Activated CD4-positive, CD25-positive, alpha-beta regulatory T cell treated with anti-CD3 and anti-CD28 coated beads, Interleukin-2, amount 50 U/mL, for 24 hours (primary cell): ENCODE measurements at regions not wholly inside any gene's neighbourhood (a gene's known extent, or its start where the extent isn't known, plus 50 kb on each side); places are given as distances from the start of the nearest gene placed in this dataset.
"Not testable (repeated sequence)": the region's sequence is repeated elsewhere in the genome, so short reads cannot be mapped to it uniquely, and the experiment has no call there.

Source experiments
- ATAC-seq, 2 donors: fragments of 150-1000 bp; cut with Tn5 transposase; one replicate each; pipeline ENCODE4 v1.10.0; 2021; ENCODE audit warnings: mild to moderate bottlenecking in 1 of 2, moderate library complexity in 1 of 2

DNA sequence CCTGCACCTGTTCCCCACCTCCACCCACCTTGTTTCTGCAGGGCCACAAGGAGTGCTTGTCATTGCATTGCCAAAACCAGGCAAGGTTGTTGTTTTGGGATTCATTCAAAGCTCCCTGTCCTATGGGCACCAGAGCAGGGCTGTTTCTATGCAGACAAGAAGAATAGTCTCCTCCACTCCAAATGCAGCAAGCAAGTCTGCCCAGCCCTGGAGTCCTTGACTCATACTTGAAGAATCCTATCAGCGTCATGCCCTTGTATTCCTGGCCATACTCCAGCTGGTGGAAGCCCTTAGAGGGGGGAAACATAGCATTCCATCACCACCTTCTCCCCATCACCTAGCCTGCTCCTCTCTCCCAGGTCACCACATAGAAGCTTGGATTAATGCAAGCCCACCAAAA is 145.3 kb upstream of the ECI2 start:
- ATAC-seq = no peak

DNA sequence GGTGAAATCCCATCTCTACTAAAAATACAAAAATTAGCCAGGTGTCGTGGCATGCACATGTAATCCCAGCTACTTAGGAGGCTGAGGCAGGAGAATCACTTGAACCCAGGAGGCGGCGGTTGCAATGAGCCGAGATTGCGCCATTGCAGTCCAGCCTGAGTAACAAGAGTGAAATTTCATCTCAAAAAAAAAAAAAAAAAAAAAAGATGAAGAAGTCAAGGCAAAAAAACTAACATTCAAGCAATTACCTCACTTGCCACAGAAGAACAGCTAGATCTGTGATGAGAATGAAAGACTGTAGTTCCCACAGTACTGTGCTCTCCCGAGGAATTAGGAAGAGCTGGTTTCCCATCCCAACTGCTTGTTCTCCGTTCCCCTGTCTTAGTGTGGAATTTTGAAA is 144.7 kb upstream of the ECI2 start:
- ATAC-seq = no peak

DNA sequence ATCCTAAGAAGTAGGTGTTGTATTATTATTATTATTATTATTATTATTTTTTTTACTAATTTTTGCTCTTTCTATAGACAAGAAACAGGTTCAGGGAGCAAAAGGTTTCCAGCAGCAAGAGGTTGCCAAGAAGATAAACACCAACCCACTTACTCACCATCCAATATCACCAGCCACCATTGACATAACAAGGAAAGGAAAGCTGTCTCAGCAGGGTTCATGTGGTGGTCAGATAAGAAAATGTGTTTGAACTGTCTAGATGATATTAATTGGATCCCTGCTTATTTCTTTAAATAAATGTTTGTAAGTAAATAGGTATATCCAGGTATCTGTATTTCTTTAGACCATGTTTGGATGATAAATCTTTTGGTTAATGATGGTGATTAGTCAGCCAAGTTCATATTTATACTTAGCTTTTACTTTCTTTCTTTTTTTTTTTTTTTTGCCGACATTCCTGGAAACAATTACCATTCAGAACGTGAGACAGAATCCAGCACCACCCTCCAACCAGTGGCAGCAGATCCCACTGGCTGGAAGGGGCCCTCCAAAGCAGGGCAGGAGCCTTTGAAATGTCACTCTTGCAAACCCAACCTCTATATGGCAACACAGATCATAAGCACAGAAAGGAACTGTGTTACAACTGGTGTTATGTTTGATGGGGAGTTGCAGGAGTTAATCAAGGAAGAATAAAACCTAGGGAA is 139.2 kb upstream of the ECI2 start:
- no peak for ATAC-seq

DNA sequence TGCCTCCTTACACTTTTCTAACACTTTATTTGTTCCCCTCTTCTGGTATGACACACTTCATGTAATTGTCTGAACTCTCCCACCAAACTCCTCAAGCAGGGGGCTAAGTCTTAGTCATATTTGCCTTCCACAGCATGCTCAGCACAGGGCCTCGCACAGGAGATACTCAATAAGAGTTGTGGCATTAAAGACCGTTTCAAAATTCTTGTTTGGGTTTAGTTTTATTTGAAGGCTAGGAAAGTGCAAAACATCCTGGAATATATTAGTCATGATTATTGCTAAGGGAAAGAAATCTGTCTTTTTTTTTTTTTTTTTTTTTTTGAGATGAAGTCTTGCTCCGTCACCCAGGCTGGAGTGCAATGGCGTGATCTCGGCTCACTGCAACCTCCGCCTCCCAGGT is 137.6 kb upstream of the ECI2 start:
- ATAC-seq = no peak

DNA sequence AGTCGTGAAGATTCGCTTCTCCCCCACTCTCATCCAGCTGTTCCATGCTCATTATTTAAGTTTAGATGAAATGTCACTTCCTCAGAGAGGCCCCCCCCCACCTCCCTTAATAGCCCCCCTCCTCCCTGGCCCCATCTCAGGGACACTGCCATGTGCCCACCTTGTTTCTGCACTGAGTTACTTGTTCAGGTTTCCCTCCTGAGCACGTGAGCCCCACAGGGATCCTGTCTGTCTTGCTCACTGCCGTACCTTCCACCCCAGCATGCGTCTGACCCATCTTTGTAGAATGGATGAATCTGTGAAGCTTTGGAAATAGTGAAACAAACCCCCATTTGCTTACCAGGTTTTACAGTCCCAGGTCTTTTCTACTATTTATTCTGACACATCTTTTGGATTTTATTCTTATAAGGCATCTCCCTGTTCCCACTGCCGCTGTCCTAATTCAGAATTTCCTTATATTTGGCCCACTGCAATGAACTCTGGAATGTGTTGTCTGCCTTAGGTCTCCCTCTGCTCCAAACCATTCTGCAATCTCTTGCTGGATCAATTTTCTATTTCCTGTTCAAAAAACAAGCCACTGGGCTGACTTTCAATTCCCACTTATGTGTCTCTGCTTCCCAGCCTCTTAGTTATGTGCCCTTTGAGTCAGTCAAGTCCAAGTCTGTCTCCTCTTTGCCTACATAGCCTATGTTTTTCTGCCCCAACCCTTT is 136.5 kb upstream of the ECI2 start:
- ATAC-seq = no peak

DNA sequence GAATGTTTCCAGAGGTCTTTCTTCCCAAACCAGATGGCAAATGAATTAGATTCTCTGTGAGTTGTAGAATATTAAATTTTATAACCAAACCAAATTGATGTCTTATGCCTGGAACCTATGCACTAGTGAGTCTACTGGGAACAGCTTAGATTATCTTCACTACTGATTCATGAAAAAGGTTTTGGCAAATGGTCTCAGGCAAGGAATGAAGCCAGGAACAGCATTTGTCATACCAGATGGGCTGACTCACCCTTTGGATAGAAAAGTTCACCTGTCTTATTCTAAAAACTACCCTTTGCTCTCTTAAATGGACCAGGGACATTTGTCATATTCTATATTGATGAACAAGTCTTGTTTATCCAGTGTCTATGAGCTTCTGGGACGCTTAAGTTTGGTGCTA is 135.4 kb upstream of the ECI2 start:
- no peak for ATAC-seq

DNA sequence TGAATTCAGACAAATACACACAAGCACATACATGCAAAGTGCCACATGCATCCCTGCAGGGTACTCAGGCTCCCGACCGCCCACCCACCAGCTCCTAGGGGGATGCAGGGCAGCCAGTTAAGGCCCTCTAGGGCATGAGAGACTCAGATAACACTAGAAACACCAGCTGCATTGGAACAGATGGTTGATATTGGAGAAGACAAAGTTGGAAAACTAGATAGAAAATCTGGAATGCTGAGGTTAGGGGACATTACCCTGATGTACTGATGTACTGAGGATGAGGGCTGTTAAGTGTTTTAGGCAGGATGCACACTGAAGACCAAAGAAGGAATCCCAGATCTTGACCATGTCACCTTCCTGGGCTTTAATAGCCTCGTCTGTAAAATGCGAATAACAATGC is 134.6 kb upstream of the ECI2 start:
- no peak for ATAC-seq

DNA sequence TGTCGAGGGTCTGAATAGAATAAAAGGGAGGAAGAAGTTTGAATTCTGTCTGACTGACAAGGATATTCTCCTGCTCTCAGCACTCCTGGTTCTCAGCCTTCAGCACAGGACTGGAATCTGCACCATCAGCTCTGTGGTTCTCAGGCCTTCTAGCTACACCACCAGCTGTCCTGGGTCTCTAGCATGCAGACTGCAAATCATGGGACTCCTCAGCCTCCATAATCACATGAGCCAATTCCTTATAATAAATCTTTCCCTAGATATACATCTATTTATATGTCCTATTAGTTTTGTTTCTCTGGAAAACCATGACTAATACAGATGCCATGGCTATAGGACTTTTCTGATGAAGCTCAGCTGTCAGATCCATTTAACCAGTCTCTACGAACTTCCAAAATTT is 132.8 kb upstream of the ECI2 start:
- ATAC-seq = no peak

DNA sequence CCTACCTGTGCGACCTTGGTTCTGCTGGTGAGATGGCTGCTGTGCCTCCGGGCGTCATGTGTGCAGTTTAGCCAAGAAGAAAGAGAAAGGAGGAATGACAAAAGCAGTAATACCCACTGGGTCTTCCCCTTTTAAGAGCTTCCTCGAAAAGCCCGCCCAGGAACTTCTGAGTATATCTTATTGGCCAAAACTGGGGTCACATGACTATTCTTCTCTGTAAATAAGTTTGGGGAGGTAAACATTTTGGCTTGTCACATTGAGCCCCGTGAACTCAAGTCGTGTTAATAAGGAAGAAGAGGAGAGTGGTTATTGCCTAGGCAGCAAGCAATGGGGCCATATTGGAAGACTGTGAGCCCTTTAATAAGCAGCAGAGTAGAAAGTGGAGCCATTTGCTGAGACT is 130.4 kb upstream of the ECI2 start:
- ATAC-seq = no peak

DNA sequence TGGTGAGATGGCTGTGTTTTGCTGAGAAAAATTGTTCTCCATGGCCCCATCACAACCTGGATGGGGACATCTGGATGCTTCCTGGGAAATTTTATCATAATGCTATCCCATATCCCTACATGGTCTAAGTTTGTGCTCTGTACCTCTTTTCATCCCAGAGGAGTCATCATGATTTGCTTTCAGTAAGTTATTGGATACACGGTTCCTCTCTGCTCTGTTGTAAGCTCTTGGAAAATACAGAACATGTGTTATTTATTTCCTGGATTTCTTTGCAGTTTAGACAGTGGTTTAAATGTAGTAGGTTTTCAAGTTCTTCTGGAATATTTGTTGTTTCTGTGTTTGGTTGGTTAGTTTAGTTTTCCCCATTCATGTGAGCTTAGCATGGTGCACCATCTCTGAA is 129.2 kb upstream of the ECI2 start:
- no peak for ATAC-seq

DNA sequence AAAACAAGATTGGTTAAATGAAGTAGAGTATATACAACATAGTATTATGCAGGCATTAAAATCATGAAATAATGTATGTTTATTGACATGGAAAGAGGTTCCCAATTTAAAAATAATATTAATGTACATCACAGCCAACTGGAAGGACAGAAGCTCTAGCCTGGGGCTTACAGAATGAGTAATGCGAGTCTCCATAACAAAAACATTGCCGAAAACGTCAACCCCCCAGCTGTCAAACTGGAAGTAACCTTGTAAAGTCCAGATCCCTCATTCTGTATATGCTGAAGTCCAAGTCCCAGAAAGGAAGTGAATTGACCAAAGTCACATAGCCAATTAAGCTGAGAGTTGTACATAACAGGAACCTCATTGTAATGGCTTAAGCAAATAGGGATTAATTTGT is 128.7 kb upstream of the ECI2 start:
- ATAC-seq = no peak

DNA sequence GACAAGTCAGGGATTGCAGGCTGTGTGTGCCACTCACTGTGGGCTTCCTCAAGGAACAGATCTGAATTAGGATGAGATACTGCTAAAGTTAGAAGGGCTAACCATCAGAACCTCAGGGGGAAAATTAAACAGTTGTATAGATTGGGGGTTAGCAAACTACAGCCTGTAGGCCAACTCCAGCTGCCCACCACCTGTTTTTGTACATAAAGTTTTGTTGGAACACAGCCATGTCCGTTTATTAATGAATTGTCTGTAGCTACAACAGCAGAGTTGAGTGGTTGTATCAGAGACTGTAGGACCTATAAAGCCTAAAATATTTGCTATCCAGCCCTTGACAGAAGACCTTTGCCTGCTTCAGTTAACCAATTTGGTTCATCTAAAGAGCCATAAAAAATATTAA is 127.2 kb upstream of the ECI2 start:
- no peak for ATAC-seq

DNA sequence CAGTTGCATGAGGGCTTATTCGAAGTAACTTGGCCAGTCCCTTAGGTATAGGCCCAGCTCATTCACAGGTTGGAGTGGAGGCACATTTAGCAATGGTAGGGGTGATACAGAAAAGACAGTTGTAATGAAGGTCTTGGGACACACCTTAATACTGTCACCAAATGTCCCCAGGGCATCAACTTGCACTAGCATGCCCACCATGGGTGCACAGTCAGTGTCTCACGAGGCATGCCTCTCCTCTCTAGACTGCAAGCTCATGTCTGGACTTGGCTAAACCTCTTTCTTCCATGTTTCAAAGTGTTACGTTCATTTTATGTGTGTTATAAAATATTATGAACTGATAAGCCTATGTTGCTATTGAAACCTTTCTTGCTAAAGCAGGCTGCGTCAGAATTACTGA is 124.0 kb upstream of the ECI2 start:
- ATAC-seq = no peak

DNA sequence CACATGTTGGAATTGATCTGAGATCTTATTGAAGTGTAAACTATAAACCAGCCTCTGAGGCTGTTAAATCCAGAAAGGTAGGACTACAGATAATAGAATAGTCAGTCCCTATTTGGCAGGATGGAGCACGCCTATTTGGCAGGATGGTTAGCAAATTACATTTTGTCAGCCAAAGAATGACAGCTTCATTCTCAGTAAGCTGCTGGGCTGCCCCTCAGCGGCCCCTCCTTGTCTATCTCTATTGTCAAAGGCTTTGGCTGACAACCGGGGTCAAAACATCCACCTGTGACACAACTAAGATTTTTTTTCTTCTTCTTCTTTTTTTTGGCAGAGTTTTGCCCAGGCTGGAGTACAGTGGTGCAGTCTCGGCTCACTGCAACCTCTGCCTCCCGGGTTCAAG is 123.4 kb upstream of the ECI2 start:
- ATAC-seq = no peak

DNA sequence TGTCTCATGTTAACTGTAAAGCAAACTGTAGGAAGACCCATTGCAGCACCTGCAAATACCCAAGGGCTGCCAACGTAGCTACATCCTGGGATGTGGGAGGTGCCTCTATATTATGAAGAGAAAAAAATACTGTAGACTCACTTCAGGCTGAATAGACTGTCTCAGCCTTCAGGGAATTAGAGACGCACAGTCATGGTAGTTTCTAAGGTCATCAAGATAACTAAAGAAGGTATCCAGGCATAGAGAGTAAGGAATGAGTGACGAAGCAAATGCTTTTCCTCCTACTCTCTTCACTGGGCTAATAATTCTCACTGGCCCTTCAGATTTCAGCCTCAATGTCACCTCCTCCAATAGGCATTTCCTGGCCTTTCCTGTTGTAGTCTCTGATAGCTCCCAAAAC is 121.6 kb upstream of the ECI2 start:
- ATAC-seq = no peak

DNA sequence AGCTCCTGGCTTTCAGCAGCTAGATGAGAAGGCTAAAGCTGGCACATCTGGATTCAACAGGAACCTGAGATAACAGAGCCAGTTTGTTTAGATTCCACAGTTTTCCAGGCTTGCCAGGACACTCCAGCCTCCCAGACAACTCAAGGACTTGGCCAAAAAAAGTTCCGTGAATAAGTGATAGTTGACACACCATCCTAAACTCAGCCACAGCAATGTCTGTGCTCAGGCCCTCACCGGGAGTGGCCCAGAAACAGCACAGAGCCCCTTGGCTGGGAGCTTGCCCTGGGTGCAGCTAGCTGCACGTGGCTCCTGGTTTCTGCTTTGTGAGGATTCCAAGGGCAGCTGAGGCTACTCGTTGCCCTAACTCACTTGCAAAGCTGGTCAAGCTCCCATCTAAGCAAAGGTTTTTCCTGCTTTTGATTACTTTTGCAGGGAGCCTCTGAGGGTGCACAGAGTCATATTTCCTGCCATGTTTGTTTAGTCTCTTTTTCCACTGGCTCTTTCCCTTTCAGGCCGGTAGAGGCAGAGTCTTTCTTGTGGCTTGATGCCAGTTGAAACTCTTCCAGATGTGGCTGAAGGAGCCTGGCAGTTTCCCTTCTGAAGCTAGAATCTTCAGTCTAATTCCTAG is 118.3 kb upstream of the ECI2 start:
- ATAC-seq = no peak

DNA sequence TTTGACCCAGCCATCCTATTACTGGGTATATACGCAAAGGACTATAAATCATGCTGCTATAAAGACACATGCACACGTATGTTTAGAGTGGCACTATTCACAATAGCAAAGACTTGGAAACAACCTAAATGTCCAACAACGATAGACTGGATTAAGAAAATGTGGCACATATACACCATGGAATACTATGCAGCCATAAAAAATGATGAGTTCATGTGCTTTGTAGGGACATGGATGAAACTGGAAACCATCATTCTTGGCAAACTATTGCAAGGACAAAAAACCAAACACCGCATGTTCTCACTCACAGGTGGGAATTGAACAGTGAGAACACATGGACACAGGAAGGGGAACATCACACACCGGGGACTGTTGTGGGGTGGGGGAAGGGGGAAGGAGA is 117.1 kb upstream of the ECI2 start:
- not testable (repeated sequence) for ATAC-seq

DNA sequence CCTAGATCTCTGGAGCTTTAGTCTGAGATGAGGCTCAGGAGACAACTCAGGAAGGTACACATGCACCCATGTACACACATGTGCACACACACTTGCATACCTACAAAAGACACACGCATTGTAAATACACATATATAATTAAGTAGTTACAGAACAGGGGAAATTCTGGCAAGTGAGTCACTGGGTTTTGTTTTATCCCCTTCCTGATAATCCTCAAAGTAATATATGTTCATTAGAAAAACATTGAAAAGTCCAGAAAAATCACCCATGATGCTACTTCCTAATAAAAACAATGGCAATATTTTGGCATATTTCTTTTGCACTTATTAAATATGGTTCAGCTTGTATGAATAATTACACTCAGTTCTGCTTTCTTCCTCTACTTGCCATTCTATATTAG is 115.3 kb upstream of the ECI2 start:
- no peak for ATAC-seq

DNA sequence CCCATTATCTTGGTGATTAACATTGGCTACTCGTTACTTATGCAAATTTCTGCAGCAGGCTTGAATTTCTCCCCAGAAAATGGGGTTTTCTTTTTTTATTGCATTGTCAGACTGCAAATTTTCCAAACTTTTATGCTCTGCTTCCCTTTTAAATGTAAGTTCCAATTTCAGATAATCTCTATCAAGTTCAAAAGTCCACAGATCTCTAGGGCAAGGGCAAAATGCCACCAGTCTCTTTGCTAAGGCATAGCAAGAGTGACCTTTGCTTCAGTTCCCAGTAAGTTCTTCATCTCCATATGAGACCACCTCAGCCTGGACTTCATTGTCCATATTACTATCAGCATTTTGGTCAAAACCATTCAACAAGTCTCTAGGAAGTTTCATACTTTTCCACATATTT is 108.5 kb upstream of the ECI2 start:
- not testable (repeated sequence) for ATAC-seq

DNA sequence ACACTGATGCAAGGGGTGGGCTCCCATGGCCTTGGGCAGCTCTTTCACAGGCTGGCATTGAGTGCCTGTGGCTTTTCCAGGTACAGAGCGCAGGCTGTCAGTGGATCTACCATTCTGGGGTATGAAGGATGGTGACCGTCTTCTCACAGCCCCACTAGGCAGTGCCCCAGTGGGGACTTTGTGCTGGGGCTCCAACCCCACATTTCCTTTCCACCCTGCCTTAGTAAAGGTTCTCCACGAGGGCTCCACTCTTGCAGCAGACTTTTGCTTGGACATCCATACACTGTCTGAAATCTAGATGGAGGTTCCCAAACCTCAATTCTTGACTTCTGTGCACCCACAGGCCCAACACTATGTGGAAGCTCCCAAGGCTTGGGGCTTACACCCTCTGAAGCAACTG is 107.9 kb upstream of the ECI2 start:
- ATAC-seq = no peak

DNA sequence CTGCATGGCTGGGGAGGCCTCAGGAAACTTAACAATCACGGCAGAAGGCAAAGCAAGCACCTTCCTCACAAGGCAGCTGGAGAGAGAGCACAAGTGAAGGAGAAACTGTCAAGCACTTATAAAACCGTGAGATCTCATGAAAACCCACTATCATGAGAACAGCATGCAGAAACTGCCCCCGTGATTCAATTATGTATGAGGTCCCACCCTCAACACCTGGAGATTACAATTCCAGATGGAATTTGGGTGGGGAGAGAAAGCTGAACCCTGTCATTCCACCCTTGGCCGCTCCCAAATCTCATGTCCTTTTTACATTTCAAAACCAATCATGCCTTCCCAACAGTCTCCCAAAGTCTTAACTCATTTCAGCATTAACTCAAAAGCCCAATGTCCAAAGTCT is 107.2 kb upstream of the ECI2 start:
- no peak for ATAC-seq

DNA sequence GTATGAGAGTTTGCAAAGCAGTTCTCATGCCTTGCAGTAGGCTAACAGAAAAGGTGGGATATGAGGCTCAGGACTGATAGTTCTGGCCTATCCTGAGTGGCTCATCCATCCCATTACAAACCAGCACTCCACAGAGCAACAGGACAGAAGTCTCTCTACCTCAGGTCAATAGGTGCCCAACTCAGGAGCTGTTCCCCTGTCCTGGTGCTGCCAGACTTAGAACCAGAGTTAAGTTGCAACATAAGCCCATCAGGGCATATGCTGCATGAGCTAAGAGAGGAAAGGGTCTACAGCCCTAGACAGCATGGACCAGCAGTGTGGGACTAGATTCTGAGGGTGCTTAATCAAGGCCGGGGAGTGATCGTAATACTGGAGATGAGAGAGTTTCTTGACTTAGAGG is 104.8 kb upstream of the ECI2 start:
- no peak for ATAC-seq

DNA sequence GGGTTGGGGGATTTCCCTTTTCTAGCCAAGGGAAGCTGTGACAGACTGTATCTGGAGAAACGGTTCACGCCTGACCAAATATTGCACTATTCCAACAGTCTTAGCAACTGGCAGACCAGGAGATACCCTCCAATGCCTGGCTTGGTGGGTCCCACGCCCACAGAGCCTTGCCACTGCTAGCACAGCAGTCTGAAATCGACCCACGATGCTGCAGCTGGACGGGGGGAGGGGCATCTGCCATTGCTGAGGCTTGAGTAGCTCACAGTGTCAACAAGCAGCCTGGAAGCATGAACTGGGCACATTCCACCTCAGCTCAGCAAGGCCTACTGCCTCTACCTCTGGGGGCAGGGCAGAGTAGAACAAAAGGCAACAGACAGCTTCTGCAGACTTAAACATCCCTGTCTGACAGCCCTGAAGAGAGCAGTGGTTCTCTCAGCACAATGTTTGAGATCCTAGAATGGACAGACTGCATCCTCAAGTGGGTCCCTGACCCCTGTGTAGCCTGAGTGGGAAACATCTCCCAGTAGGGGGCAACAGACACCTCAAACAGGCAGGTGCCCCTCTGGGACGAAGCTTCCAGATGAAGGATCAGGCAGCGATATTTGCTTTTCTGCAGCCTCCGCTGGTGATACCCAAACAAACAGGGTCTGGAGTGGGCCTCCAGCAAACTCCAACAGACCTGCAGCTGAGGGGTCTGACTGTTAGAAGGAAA is 89.9 kb upstream of the ECI2 start:
- no peak for ATAC-seq
